ENCODE measurements at regions not wholly inside any gene's neighbourhood (a gene's known extent, or its start where the extent isn't known, plus 50 kb on each side); places are given as distances from the start of the nearest gene placed in this dataset.

DNA sequence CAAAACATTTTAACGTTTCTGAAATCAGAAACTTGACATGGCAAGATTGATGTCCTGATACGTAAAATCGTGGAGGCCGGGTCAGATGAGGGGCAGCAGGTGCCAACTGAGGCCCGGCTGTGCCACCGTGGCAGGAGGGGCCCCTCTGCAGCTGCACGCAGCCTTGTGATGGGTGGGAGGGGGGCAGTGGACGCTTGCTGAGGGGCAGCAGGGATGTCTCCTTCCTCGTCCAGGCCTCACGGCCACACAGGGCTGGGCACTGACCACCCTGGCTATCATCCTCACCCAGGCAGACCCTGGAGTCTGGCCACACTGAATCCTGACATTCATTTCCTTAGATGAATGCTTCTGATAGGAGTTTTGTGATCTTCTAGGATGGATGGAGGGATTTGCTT, 114.7 kb downstream of the ERMARD start:
- Histone ChIP-seq H3K27me3 (ENCODE audit: insufficient read depth, low read depth, severe bottlenecking) (peaks cover 5% of the 10 kb centered on the region), H3K36me3 (no peaks in the 10 kb centered on the region), H3K4me3 (ENCODE audit: low read depth, low read length) (no peak overlapping the region), H3K9me3 (ENCODE audit: severe bottlenecking) (no peaks in the 10 kb centered on the region), H3K27ac (no peak overlapping the region)
- TF ChIP-seq, protein P1, sequence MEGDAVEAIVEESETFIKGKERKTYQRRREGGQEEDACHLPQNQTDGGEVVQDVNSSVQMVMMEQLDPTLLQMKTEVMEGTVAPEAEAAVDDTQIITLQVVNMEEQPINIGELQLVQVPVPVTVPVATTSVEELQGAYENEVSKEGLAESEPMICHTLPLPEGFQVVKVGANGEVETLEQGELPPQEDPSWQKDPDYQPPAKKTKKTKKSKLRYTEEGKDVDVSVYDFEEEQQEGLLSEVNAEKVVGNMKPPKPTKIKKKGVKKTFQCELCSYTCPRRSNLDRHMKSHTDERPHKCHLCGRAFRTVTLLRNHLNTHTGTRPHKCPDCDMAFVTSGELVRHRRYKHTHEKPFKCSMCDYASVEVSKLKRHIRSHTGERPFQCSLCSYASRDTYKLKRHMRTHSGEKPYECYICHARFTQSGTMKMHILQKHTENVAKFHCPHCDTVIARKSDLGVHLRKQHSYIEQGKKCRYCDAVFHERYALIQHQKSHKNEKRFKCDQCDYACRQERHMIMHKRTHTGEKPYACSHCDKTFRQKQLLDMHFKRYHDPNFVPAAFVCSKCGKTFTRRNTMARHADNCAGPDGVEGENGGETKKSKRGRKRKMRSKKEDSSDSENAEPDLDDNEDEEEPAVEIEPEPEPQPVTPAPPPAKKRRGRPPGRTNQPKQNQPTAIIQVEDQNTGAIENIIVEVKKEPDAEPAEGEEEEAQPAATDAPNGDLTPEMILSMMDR (IDR thresholded peaks at IDR 0.05; ENCODE audit: low read depth, low read length): no peak
- no peak for DNase-seq

DNA sequence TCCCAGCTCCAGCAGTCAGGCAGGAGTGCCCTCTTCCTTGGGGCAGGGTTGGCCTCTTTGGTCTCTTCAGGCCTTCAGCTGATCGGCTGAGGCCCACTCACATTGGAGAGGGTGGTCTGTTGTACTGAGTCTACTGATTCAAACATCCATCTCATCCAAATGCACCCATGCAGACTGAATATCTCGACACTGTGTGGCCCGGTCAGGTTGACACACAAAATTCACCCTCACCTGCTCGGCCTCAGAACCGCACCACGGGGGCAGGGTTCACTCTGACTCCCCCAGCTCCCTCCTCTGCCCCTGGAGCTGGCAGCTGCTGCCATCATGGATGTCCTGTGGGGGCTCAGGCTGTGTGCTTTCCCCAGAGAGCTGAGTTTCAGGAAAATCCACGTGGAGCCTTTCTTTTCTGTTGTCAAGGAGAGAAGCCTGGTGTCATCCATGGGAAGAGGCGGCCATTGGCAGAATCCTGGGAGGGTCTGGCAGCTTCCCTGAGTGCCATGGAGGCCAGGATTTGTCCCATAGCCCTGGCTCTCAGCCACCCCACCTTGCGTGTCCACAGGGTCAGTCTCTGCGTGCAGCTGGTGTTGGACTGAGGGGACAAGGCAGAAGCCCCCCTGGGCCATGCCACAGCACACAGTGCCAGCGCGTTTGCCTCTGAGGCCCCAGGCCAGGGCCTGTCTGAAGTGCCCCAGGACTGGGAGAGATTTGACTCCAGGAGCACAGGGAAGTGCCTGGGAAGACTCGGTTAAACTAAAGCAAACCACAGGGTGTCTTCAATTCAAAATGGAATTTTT, 114.1 kb downstream of the ERMARD start:
- peaks cover 8% of the 10 kb centered on the region for H3K27me3 ChIP-seq (ENCODE audit: insufficient read depth, low read depth, severe bottlenecking)
- DNase-seq: no peak
- no peaks in the 10 kb centered on the region for H3K36me3 ChIP-seq
- no peak overlapping the region for H3K4me3 ChIP-seq (ENCODE audit: low read depth, low read length)
- no peaks in the 10 kb centered on the region for H3K9me3 ChIP-seq (ENCODE audit: severe bottlenecking)
- TF ChIP-seq, protein P1 (IDR thresholded peaks at IDR 0.05; ENCODE audit: low read depth, low read length): no peak
- H3K27ac ChIP-seq: no peak overlapping the region

DNA sequence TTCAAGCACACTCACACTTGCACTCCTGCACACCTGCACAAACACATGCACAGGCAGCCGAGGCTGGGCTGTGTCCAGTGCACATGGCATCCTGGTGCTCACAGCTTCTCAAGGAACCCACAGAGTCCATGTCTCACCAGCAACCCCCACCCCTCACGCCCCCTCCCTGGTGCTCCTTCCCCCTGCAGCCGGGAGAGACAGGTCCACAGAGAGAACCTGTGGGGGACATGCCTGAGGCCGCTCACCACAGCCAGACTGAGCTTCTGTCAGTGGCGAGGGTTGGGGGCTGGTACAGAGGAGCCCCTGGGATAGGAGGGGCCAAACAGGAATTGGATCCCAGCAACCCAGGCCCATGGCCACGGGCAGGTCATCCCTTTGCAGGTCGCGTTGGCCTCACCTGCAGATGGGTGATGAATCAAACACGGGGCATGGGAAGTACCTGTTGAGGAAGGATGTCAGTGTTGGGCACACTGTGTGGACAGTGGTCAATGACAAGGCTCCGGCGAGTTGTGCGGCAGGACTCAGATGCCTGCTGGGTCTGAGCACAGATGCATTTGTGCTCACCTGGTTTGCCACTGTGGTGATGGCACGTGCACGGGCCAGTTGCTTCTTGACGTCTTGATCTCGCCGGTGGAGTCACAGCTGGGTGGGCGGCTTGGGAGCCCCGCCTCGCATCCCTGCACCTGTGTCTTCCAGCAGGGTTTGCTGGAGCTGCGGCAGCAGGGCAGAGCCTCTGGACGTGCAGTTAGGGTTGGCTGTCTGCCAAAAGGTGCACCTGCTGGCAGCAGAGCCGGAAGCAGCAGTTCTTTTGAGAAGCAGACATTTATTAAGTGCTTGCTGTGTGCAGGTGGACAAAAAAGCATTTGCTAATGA, 113.0 kb downstream of the ERMARD start:
- Histone ChIP-seq H3K9me3 (ENCODE audit: severe bottlenecking) (no peaks in the 10 kb centered on the region), H3K27ac (no peak overlapping the region), H3K4me3 (ENCODE audit: low read depth, low read length) (no peak overlapping the region), H3K27me3 (ENCODE audit: insufficient read depth, low read depth, severe bottlenecking) (peaks cover 11% of the 10 kb centered on the region), H3K36me3 (no peaks in the 10 kb centered on the region)
- DNase-seq: no peak
- TF ChIP-seq, protein P1 (IDR thresholded peaks at IDR 0.05; ENCODE audit: low read depth, low read length): no peak

DNA sequence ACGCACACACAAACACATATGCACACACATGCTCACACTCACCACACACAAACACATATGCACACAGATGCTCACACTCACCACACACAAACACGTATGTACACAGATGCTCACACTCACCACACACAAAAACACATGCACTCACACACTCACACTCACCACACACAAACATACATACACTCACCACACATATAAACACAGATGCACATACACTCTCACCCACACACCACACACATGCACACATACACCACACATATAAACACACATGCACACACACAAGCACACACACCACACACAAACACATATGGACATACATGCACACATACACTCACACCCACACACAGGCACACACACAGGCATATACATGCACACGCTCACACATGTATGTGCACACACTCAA, 112.3 kb downstream of the ERMARD start:
- DNase-seq: no peak

DNA sequence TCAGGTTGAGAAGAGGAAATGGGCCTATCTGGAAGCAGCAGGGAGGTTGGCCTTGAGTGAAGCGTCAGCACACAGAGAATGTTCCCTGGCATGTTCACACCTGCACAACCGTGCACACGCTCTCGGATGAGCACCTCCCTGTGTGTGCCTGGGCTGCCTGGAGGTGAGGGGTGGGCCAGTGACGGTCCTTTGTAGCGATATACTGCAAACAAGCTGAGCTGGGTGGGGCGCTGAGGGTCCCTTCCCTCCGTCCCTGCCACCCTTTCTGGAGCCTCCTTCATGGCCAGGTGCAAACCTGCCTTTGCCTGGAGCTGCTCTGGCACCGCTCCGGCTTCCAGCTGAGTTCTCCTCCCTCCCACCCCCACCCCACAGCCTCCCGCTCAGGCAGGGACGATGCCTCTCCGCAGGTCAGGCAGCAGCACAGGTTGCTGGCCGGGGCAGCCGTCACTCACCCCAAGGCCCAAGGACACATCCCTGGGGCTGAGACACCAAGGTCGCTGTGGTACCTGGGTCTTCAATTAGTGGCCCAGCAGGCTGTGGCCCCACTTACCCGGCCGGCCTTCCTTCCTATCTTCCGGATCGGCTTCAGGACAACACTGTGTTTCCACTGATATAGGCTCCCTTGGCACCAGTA, 111.6 kb downstream of the ERMARD start:
- no peak for DNase-seq
- Histone ChIP-seq H3K27me3 (ENCODE audit: insufficient read depth, low read depth, severe bottlenecking) (peaks cover 18% of the 10 kb centered on the region), H3K36me3 (no peaks in the 10 kb centered on the region), H3K27ac (no peak overlapping the region), H3K4me3 (ENCODE audit: low read depth, low read length) (no peak overlapping the region), H3K9me3 (ENCODE audit: severe bottlenecking) (peaks cover 1% of the 10 kb centered on the region)
- TF ChIP-seq, protein P1 (IDR thresholded peaks at IDR 0.05; ENCODE audit: low read depth, low read length): no peak

More for the DNA sequence above, 112.3 kb downstream of the ERMARD start:
- no peak overlapping the region for H3K4me3 ChIP-seq (ENCODE audit: low read depth, low read length)
- H3K36me3 ChIP-seq: no peaks in the 10 kb centered on the region
- TF ChIP-seq, protein P1 (IDR thresholded peaks at IDR 0.05; ENCODE audit: low read depth, low read length): no peak
- peaks cover 18% of the 10 kb centered on the region for H3K27me3 ChIP-seq (ENCODE audit: insufficient read depth, low read depth, severe bottlenecking)
- H3K9me3 ChIP-seq (ENCODE audit: severe bottlenecking): no peaks in the 10 kb centered on the region
- H3K27ac ChIP-seq: no peak overlapping the region
